ENCODE measurements at regions not wholly inside any gene's neighbourhood (a gene's known extent, or its start where the extent isn't known, plus 50 kb on each side); places are given as distances from the start of the nearest gene placed in this dataset.

DNA sequence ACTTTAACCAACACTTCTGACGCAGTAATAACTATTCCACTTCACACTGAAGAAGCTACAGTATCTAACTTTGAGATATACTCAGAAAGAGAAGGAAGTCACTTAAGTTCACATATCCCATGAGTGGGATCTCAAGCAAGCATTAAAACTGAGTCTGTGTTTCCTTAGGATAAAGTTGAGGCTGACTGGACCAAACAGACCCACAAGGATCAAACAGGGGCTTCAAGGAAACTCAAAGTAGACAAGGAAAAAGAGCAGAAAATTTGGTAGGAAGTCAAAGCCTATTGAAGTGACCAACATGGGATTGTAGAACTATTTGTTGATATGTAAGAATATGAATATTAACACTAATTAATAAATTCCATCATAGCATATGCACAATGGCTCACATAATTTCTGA is 294.9 kb downstream of the ADGB start:
- TF ChIP-seq SUZ12 (IDR thresholded peaks at IDR 0.05) (no peak), FOXA1 (IDR thresholded peaks at IDR 0.05) (no peak), ELF4 (IDR thresholded peaks at IDR 0.05) (no peak), PKNOX1 (IDR thresholded peaks at IDR 0.05) (no peak), NFRKB (IDR thresholded peaks at IDR 0.05) (no peak), SP1 (IDR thresholded peaks at IDR 0.05) (no peak), TARDBP (IDR thresholded peaks at IDR 0.05) (no peak), BHLHE40 (IDR thresholded peaks at IDR 0.05; ENCODE audit: borderline replicate concordance) (no peak), ZNF384 (IDR thresholded peaks at IDR 0.05) (no peak), L3MBTL2 (conservative IDR thresholded peaks at IDR 0.05) (no peak), FOXK2 (IDR thresholded peaks at IDR 0.05) (no peak), CTBP1 (IDR thresholded peaks at IDR 0.05; ENCODE audit: borderline replicate concordance) (no peak), HDGF (IDR thresholded peaks at IDR 0.05; ENCODE audit: borderline replicate concordance) (no peak)

All from HEK293T (cell line).